ENCODE measurements at regions not wholly inside any gene's neighbourhood (a gene's known extent, or its start where the extent isn't known, plus 50 kb on each side); places are given as distances from the start of the nearest gene placed in this dataset.

GRCh38 chr2:123648956-123649355 lies 376.1 kb upstream of the CNTNAP5 start:
- H3K27ac ChIP-seq (ENCODE audit: low read length) = no peak overlapping the region
- H3K27me3 ChIP-seq (ENCODE audit: control insufficient read depth, insufficient read depth, low read length) = no peaks in the 10 kb centered on the region
- intact Hi-C loops (cut with micrococcal nuclease; ENCODE audit: unreplicated experiment) = no loop called here
- H3K4me1 ChIP-seq (ENCODE audit: control insufficient read depth, insufficient read depth, low read length) = no peaks in the 10 kb centered on the region
- H3K9me3 ChIP-seq (ENCODE audit: control insufficient read depth, insufficient read depth, low read depth, low read length) = no peaks in the 10 kb centered on the region
- no TSS peak for BruUV-seq (replicated peaks)
- in situ Hi-C loops (cut with HindIII; ENCODE audit: low pct_unique_long_range_greater_than_20kb, low sequenced_read_pairs) = no loop called here
- H3K36me3 ChIP-seq (ENCODE audit: control insufficient read depth, insufficient read depth, low read length) = no peaks in the 10 kb centered on the region
- CTCF ChIA-PET = no interaction called here
- DNase-seq (ENCODE audit: low read depth, low spot score) (no peak), ATAC-seq (no peak)
- no peak overlapping the region for H3K4me3 ChIP-seq (ENCODE audit: low read depth in 2 of 2, low read length in 2 of 2)
- POLR2A ChIA-PET = no interaction called here
- TF ChIP-seq REST (IDR thresholded peaks at IDR 0.05; ENCODE audit: insufficient read depth in 1 of 2, low read depth in 2 of 2, low read length in 1 of 2) = no peak
- no peak for TF ChIP-seq SIN3A (IDR thresholded peaks at IDR 0.05; ENCODE audit: borderline replicate concordance, insufficient read depth, low read depth, low read length)
- TF ChIP-seq TCF7L2 (IDR thresholded peaks at IDR 0.05; ENCODE audit: low read depth, low read length) = no peak
- no peak for TF ChIP-seq POLR2AphosphoS5 (IDR thresholded peaks at IDR 0.05; ENCODE audit: low read depth, low read length)
- no peak for TF ChIP-seq CTCF (IDR thresholded peaks at IDR 0.05)

DNA sequence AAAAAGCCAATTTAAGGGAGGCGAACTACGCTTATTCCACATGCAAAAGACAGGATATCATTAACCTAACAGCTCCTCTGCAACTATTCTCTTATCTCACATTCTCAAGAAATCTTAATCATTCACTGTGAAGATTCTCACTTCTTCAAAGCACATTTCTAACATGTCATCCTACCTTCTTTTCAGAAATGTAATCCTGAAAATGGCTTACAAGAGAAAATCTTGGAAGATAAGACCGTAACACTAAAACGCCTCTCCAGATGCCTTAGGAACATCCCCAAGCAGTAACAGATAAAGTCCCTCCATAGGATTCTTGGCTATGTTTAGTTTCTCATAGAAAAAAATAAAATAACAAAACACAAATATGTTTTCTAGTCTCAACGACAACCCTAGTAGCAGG lies 373.9 kb upstream of the CNTNAP5 start:
- Histone ChIP-seq H3K4me1 (ENCODE audit: control insufficient read depth, insufficient read depth, low read length) (no peaks in the 10 kb centered on the region), H3K27me3 (ENCODE audit: control insufficient read depth, insufficient read depth, low read length) (no peaks in the 10 kb centered on the region), H3K27ac (ENCODE audit: low read length) (no peak overlapping the region), H3K9me3 (ENCODE audit: control insufficient read depth, insufficient read depth, low read depth, low read length) (no peaks in the 10 kb centered on the region), H3K4me3 (ENCODE audit: low read depth in 2 of 2, low read length in 2 of 2) (no peak overlapping the region), H3K36me3 (ENCODE audit: control insufficient read depth, insufficient read depth, low read length) (no peaks in the 10 kb centered on the region)
- CTCF ChIA-PET = no interaction called here
- intact Hi-C loops (cut with micrococcal nuclease; ENCODE audit: unreplicated experiment) = no loop called here
- in situ Hi-C loops (cut with HindIII; ENCODE audit: low pct_unique_long_range_greater_than_20kb, low sequenced_read_pairs) = no loop called here
- POLR2A ChIA-PET = no interaction called here
- ATAC-seq (no peak), DNase-seq (ENCODE audit: low read depth, low spot score) (no peak)
- TF ChIP-seq CTCF (IDR thresholded peaks at IDR 0.05) = no peak
- no peak for TF ChIP-seq TCF7L2 (IDR thresholded peaks at IDR 0.05; ENCODE audit: low read depth, low read length)
- TF ChIP-seq POLR2AphosphoS5 (IDR thresholded peaks at IDR 0.05; ENCODE audit: low read depth, low read length) = no peak
- no peak for TF ChIP-seq REST (IDR thresholded peaks at IDR 0.05; ENCODE audit: insufficient read depth in 1 of 2, low read depth in 2 of 2, low read length in 1 of 2)
- no peak for TF ChIP-seq SIN3A (IDR thresholded peaks at IDR 0.05; ENCODE audit: borderline replicate concordance, insufficient read depth, low read depth, low read length)
- BruUV-seq (replicated peaks) = no TSS peak

All from Panc1 (cell line).